H1 (cell line): ENCODE measurements at regions not wholly inside any gene's neighbourhood (a gene's known extent, or its start where the extent isn't known, plus 50 kb on each side); places are given as distances from the start of the nearest gene placed in this dataset.

Source experiments
- CTCF ChIA-PET: fragments of 300-600 bp; sonication (Branson Sonifier 250); formaldehyde crosslinking; loops from one replicate; lab custom pipeline; 2021; ENCODE audit not compliant: partially characterized antibody; lab: Charles Lee
- POLR2A ChIA-PET: fragments of 300-600 bp; sonication (Branson Sonifier 250); formaldehyde crosslinking; loops from one replicate; lab custom pipeline; 2021; ENCODE audit warnings: inconsistent platforms; ENCODE audit not compliant: partially characterized antibody; lab: Charles Lee
- DNase-seq, 2 experiments: peaks; one replicate each; pipeline versions ENCODE4 v3.0.0 to v3.0.0-alpha.2; 2010 to 2022; ENCODE audit warnings: low spot score in 2 of 2, low read depth in 1 of 2, mixed read lengths in 1 of 2
- FAIRE-seq: peaks from 2 replicates; lab custom pipeline; 2011; peaks lifted over from hg19 to GRCh38; lab: Jason Lieb, UNC
- H2AFZ ChIP-seq: 2 replicates; pipeline ENCODE4 v1.8.1; 2012; ENCODE audit warnings: low read length, inconsistent platforms
- H2AK5ac ChIP-seq: 2 replicates; pipeline ENCODE4 v1.6.1; 2013; ENCODE audit warnings: low read depth, low read length
- H2BK120ac ChIP-seq: replicated peaks from 2 replicates; pipeline ENCODE3; 2013; ENCODE audit warnings: low read depth, low read length, inconsistent platforms
- H2BK12ac ChIP-seq: 2 replicates; pipeline ENCODE4 v1.6.1; 2013; ENCODE audit warnings: low read depth, low read length
- H2BK15ac ChIP-seq: 2 replicates; pipeline ENCODE4 v1.6.1; 2013; ENCODE audit warnings: low read length
- H2BK20ac ChIP-seq: 2 replicates; pipeline ENCODE4 v1.6.1; 2013; ENCODE audit warnings: low read length
- H2BK5ac ChIP-seq: 2 replicates; pipeline ENCODE4 v1.6.1; 2013; ENCODE audit warnings: low read depth, low read length
- H3K14ac ChIP-seq: 2 replicates; pipeline ENCODE4 v1.6.1; 2013; ENCODE audit warnings: inconsistent platforms; ENCODE audit not compliant: insufficient read length
- H3K18ac ChIP-seq: 2 replicates; pipeline ENCODE4 v1.6.1; 2013; ENCODE audit warnings: low read length; ENCODE audit errors: extremely low read depth
- H3K23ac ChIP-seq: 2 replicates; pipeline ENCODE4 v1.6.1; 2013; ENCODE audit warnings: inconsistent platforms; ENCODE audit not compliant: insufficient read length
- H3K23me2 ChIP-seq: 2 replicates; pipeline ENCODE4 v1.6.1; 2013; ENCODE audit warnings: low read depth, low read length
- H3K27ac ChIP-seq: 2 replicates; pipeline ENCODE4 v1.6.1; 2011; ENCODE audit warnings: low read depth, low read length, inconsistent platforms
- H3K27me3 ChIP-seq, 4 experiments: replicated peaks in 1 of 4; 1 replicate in 1 of 4; 2 replicates in 3 of 4; pipeline versions ENCODE4 v1.6.1 to v1.8.1; 2011 to 2013; ENCODE audit warnings: low read length in 3 of 4, mild to moderate bottlenecking in 3 of 4, inconsistent platforms in 2 of 4, mixed read lengths in 2 of 4, moderate library complexity in 1 of 4; ENCODE audit not compliant: control insufficient read depth in 3 of 4, insufficient read depth in 3 of 4; ENCODE audit errors: extremely low read depth in 1 of 4
- H3K36me3 ChIP-seq, 4 experiments: 2 replicates each; pipeline versions ENCODE4 v1.6.1 to v1.8.1; 2011 to 2013; ENCODE audit warnings: mild to moderate bottlenecking in 4 of 4, low read length in 3 of 4, moderate library complexity in 2 of 4, control low read depth in 1 of 4, inconsistent platforms in 1 of 4; ENCODE audit not compliant: insufficient read depth in 4 of 4, control insufficient read depth in 2 of 4
- H3K4ac ChIP-seq: replicated peaks from 2 replicates; pipeline ENCODE3; 2013; ENCODE audit warnings: low read length, low read depth, mixed read lengths, inconsistent platforms; ENCODE audit not compliant: insufficient read length
- H3K4me1 ChIP-seq, 4 experiments: replicated peaks in 1 of 4; 1 replicate in 1 of 4; 2 replicates in 3 of 4; pipeline versions ENCODE4 v1.6.1 to v1.8.1; 2011 to 2013; ENCODE audit warnings: low read length in 3 of 4, inconsistent platforms in 2 of 4, mixed read lengths in 1 of 4; ENCODE audit not compliant: insufficient read depth in 4 of 4, control insufficient read depth in 3 of 4
- H3K4me2 ChIP-seq, 2 experiments: 2 replicates each; pipeline versions ENCODE4 v1.6.1 to v1.8.1; 2011 to 2013; ENCODE audit warnings: low read depth in 2 of 2, low read length in 2 of 2, control low read depth in 1 of 2, inconsistent platforms in 1 of 2, mild to moderate bottlenecking in 1 of 2; ENCODE audit not compliant: insufficient read depth in 1 of 2
- H3K4me3 ChIP-seq, 4 experiments: fragments of 200-600, 300-600 bp in 1 of 4; sonication (generic), shearing (Covaris generic), sonication (Bioruptor Twin) in 1 of 4; 2 replicates each; pipeline versions ENCODE4 v1.5.1 to v1.8.1; 2011 to 2016; ENCODE audit warnings: low read length in 4 of 4, low read depth in 3 of 4, control low read depth in 2 of 4, inconsistent platforms in 2 of 4, mild to moderate bottlenecking in 2 of 4, mixed read lengths in 1 of 4, moderate library complexity in 1 of 4; ENCODE audit not compliant: insufficient read depth in 2 of 4; ENCODE audit errors: extremely low read depth in 1 of 4
- H3K56ac ChIP-seq: replicated peaks from 2 replicates; pipeline ENCODE3; 2013; ENCODE audit warnings: low read depth, mild to moderate bottlenecking, mixed read lengths, low read length, inconsistent platforms; ENCODE audit not compliant: insufficient read length
- H3K79me1 ChIP-seq: 2 replicates; pipeline ENCODE4 v1.6.1; 2013; ENCODE audit warnings: low read depth, low read length, control low read depth
- H3K79me2 ChIP-seq, 2 experiments: 2 replicates each; pipeline versions ENCODE4 v1.6.1 to v1.8.1; 2012 to 2013; ENCODE audit warnings: low read length in 2 of 2, mild to moderate bottlenecking in 2 of 2, inconsistent platforms in 1 of 2; ENCODE audit not compliant: insufficient read depth in 2 of 2, control insufficient read depth in 1 of 2
- H3K9ac ChIP-seq, 4 experiments: replicated peaks in 1 of 4; 1 replicate in 1 of 4; 2 replicates in 3 of 4; pipeline versions ENCODE4 v1.6.1 to v1.8.1; 2011 to 2013; ENCODE audit warnings: low read depth in 3 of 4, low read length in 3 of 4, control low read depth in 2 of 4, mild to moderate bottlenecking in 2 of 4, moderate library complexity in 2 of 4, inconsistent platforms in 1 of 4; ENCODE audit errors: extremely low read depth in 1 of 4
- H3K9me3 ChIP-seq, 2 experiments: 2 replicates each; pipeline versions ENCODE4 v1.6.1 to v1.8.1; 2012 to 2013; ENCODE audit warnings: mild to moderate bottlenecking in 2 of 2, moderate library complexity in 2 of 2, control low read depth in 1 of 2, inconsistent platforms in 1 of 2, low read depth in 1 of 2, low read length in 1 of 2, mixed read lengths in 1 of 2; ENCODE audit not compliant: insufficient read depth in 2 of 2
- H4K20me1 ChIP-seq, 2 experiments: replicated peaks in 1 of 2; 2 replicates each; pipeline versions ENCODE3 to v1.8.1; 2011 to 2013; ENCODE audit warnings: inconsistent platforms in 2 of 2, low read length in 2 of 2, mild to moderate bottlenecking in 1 of 2; ENCODE audit not compliant: insufficient read depth in 2 of 2, control insufficient read depth in 1 of 2
- H4K5ac ChIP-seq: 2 replicates; pipeline ENCODE4 v1.6.1; 2013; ENCODE audit warnings: low read length, low read depth, mixed read lengths, inconsistent platforms; ENCODE audit not compliant: insufficient read length
- H4K8ac ChIP-seq: 2 replicates; pipeline ENCODE4 v1.8.0; 2013; ENCODE audit warnings: mild to moderate bottlenecking, moderate library complexity, low read length, inconsistent platforms; ENCODE audit not compliant: insufficient read depth; ENCODE audit errors: extremely low read depth
- H4K91ac ChIP-seq: replicated peaks from 2 replicates; pipeline ENCODE3; 2013; ENCODE audit warnings: low read length, mixed read lengths, inconsistent platforms; ENCODE audit not compliant: insufficient read length
- ASH2L ChIP-seq: fragments of 200-600, 300-600 bp; sonication (generic); IDR thresholded peaks from one replicate; pipeline ENCODE4 v1.7.1; 2017; ENCODE audit warnings: low read length
- BCL11A ChIP-seq, 2 experiments: IDR thresholded peaks; one replicate each; pipeline ENCODE4 v1.6.1; 2011; ENCODE audit warnings: low read depth in 2 of 2, low read length in 2 of 2, mild to moderate bottlenecking in 2 of 2
- BRCA1 ChIP-seq: IDR thresholded peaks from 2 replicates; pipeline ENCODE4 v1.6.1; 2012; ENCODE audit warnings: low read depth, low read length, improper control_type of control experiment
- CBX5 ChIP-seq: fragments of 300-800, 300-1000 bp; sonication (generic); IDR thresholded peaks from 2 replicates; pipeline ENCODE4 v1.7.1; 2016; ENCODE audit warnings: antibody characterized with exemption, low read length, low read depth
- CBX8 ChIP-seq: fragments of 300-800, 300-1000 bp; sonication (generic); IDR thresholded peaks from 2 replicates; pipeline ENCODE4 v1.7.1; 2016; ENCODE audit warnings: low read depth, low read length, borderline replicate concordance
- CEBPB ChIP-seq: IDR thresholded peaks from 2 replicates; pipeline ENCODE4 v1.6.1; 2012; ENCODE audit warnings: low read depth, low read length
- FOSL1 ChIP-seq: IDR thresholded peaks from 2 replicates; pipeline ENCODE4 v1.6.1; 2011; ENCODE audit warnings: mild to moderate bottlenecking, low read depth, low read length, moderate library complexity; ENCODE audit not compliant: insufficient read depth
- GTF2F1 ChIP-seq: IDR thresholded peaks from 2 replicates; pipeline ENCODE4 v1.6.1; 2012; ENCODE audit warnings: low read depth, low read length, improper control_type of control experiment, borderline replicate concordance
- JUND ChIP-seq: IDR thresholded peaks from 2 replicates; pipeline ENCODE4 v1.6.1; 2011; ENCODE audit warnings: mild to moderate bottlenecking, improper control_type of control experiment, low read length
- KDM5A ChIP-seq: fragments of 200-600 bp; IDR thresholded peaks from 2 replicates; pipeline ENCODE4 v1.7.1; 2012; ENCODE audit warnings: mild to moderate bottlenecking, low read length, inconsistent platforms, mixed read lengths
- NRF1 ChIP-seq: IDR thresholded peaks from 2 replicates; pipeline ENCODE4 v1.6.1; 2011; ENCODE audit warnings: mild to moderate bottlenecking, low read depth, low read length, improper control_type of control experiment
- PHF8 ChIP-seq: fragments of 200-600 bp; sonication (generic); conservative IDR thresholded peaks from 2 replicates; pipeline ENCODE4 v1.7.1; 2012; ENCODE audit warnings: low read depth, mild to moderate bottlenecking, inconsistent platforms, low read length, moderate library complexity
- POLR2AphosphoS5 ChIP-seq: IDR thresholded peaks from 2 replicates; pipeline ENCODE4 v1.6.1; 2011; ENCODE audit warnings: low read depth, low read length
- RBBP5 ChIP-seq: IDR thresholded peaks from 2 replicates; pipeline ENCODE4 v1.7.1; 2012; ENCODE audit warnings: low read depth, mild to moderate bottlenecking, inconsistent platforms, low read length, moderate library complexity, borderline replicate concordance
- SIN3A ChIP-seq, 2 experiments: IDR thresholded peaks in 1 of 2; conservative IDR thresholded peaks in 1 of 2; 2 replicates each; pipeline ENCODE4 v1.6.1; 2011 to 2012; ENCODE audit warnings: low read length in 2 of 2, improper control_type of control experiment in 1 of 2, low read depth in 1 of 2, mild to moderate bottlenecking in 1 of 2
- SP2 ChIP-seq: IDR thresholded peaks from 2 replicates; pipeline ENCODE4 v1.6.1; 2012; ENCODE audit warnings: mild to moderate bottlenecking, low read length, inconsistent platforms
- WGBS, 2 experiments: shearing (Covaris generic) in 1 of 2; methylation state at CpG; one replicate each; pipeline versions ENCODE4 v1.1.6 to v1.1.7; 2013 to 2015; ENCODE audit warnings: low lambda C conversion rate in 2 of 2, mixed read lengths in 2 of 2, inconsistent platforms in 1 of 2, low coverage in 1 of 2, missing lambda C conversion rate in 1 of 2; ENCODE audit not compliant: insufficient replicate concordance in 2 of 2, insufficient coverage in 1 of 2, insufficient read length in 1 of 2; ENCODE audit errors: extremely low coverage in 1 of 2, missing lambda C conversion rate in 1 of 2; 5-methylcytosine and 5-hydroxymethylcytosine counted together

DNA sequence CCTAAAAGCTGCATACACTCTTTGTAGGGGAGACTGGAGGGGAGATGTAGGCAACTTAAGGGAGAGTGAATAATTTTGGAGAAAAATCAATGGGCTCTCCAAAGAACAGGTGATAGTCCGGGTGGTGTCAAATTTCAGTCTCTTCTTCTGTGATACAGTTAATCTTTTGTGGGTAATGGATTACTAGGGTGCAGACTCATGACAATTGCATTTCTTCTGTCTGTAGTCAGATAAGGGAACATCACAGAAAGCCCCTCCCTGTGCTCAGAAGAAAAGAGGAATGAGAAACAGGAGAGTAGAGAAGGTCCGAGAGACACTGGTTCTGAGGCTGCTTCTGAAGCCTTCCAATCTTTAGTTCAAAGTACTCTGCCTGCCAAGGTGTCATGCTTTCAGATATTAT lies 1140.7 kb upstream of the LRRN3 start:
- 93% methylated on average over 2 of the region's 2 CpGs; no CpG with 5 or more reads in 1 of the 2 experiments for WGBS, 2 experiments
- H3K4me1 ChIP-seq, result peaks cover 0 to 3% (median under 1%) of the 10 kb centered on the region in 4 experiments; a peak in 2 of 7 replicates
- no peaks in the 10 kb centered on the region for H3K9me3 ChIP-seq
- no peak overlapping the region for H4K5ac ChIP-seq
- no peak overlapping the region for H2BK15ac ChIP-seq
- no peaks in the 10 kb centered on the region for H3K79me2 ChIP-seq
- no peak for FAIRE-seq
- H3K23ac ChIP-seq, result no peak overlapping the region
- ChIA-PET CTCF (no interaction called here), POLR2A (no interaction called here)
- no peak overlapping the region for H3K4me3 ChIP-seq
- H3K4ac ChIP-seq, result no peak overlapping the region
- no peak for DNase-seq
- no peak overlapping the region for H3K14ac ChIP-seq
- H2BK5ac ChIP-seq, result no peak overlapping the region
- H3K27me3 ChIP-seq, result no peaks in the 10 kb centered on the region
- no peak overlapping the region for H4K8ac ChIP-seq
- H4K91ac ChIP-seq, result no peak overlapping the region
- H3K23me2 ChIP-seq, result no peaks in the 10 kb centered on the region
- no peak overlapping the region for H3K18ac ChIP-seq
- H3K4me2 ChIP-seq, result no peak overlapping the region
- no peak overlapping the region for H2AK5ac ChIP-seq
- H3K36me3 ChIP-seq, result no peaks in the 10 kb centered on the region
- no peak overlapping the region for H2BK12ac ChIP-seq
- no peak overlapping the region for H2BK20ac ChIP-seq
- no peak overlapping the region for H2BK120ac ChIP-seq
- H2AFZ ChIP-seq, result no peak overlapping the region
- no peak overlapping the region for H3K56ac ChIP-seq
- no peak overlapping the region for H3K9ac ChIP-seq
- no peaks in the 10 kb centered on the region for H3K79me1 ChIP-seq
- H4K20me1 ChIP-seq, result no peaks in the 10 kb centered on the region
- no peak overlapping the region for H3K27ac ChIP-seq
- TF ChIP-seq KDM5A (no peak), RBBP5 (no peak), BRCA1 (no peak), JUND (no peak), FOSL1 (no peak), CBX5 (no peak), NRF1 (no peak), POLR2AphosphoS5 (no peak), CEBPB (no peak), SIN3A (conservative IDR thresholded peaks at IDR 0.05 in 1 of 2, IDR thresholded peaks at IDR 0.05 in 1 of 2; ENCODE audit: low read depth in 1 of 2, low read length in 2 of 2) (no peak), CBX8 (no peak), ASH2L (no peak), BCL11A (IDR thresholded peaks at IDR 0.05; ENCODE audit: low read depth in 2 of 2, low read length in 2 of 2) (no peak), GTF2F1 (no peak), SP2 (no peak), PHF8 (no peak)
